ENCODE measurements at regions not wholly inside any gene's neighbourhood (a gene's known extent, or its start where the extent isn't known, plus 50 kb on each side); places are given as distances from the start of the nearest gene placed in this dataset.

DNA sequence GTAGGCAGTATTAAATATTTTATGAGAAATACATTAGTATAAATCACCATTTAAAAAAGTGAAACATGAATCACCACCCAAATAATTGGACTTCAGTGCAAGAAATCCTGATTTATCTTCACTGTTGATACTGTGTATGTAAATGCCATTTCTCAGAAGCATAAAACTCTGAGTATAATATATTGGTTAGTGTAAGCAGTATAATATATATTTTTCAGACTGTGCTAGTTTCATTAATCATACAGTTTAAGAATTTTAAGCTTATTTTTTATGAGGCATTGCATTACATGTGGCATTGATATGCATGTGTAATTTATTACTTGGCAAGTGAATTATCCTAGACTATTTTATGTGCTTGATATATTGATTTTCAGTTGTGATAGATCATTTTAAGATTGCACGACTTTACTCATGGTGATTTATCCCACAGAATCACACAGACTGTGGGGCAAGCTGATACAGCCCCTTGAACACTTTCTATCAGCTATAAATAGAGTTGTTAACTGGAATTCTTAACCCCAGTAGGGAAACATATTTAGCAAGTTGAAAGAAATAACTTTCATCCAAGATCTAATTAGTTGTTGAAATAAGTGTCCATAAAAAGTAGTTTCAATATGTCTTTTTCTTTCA lies 403.5 kb downstream of the RPL10L start:
- no peaks in the 10 kb centered on the region for H3K9me3 ChIP-seq (ENCODE audit: control insufficient read depth, insufficient read depth, low read length)
- H3K4me3 ChIP-seq (ENCODE audit: low read length): no peak overlapping the region
- H3K27ac ChIP-seq (ENCODE audit: low read depth, low read length): no peak overlapping the region
- H3K9me2 ChIP-seq (replicated peaks; ENCODE audit: control insufficient read depth, low read length): no peaks in the 10 kb centered on the region
- H3K36me3 ChIP-seq (ENCODE audit: control insufficient read depth, low read length): no peaks in the 10 kb centered on the region
- no peaks in the 10 kb centered on the region for H3K79me2 ChIP-seq (ENCODE audit: control insufficient read depth, low read length)
- no peaks in the 10 kb centered on the region for H4K20me1 ChIP-seq (ENCODE audit: control insufficient read depth, insufficient read depth, low read depth, low read length)
- no peaks in the 10 kb centered on the region for H3K4me1 ChIP-seq (ENCODE audit: control insufficient read depth, low read length)
- no peak for TF ChIP-seq CTCF (IDR thresholded peaks at IDR 0.05; ENCODE audit: low read depth, low read length, poor library complexity, severe bottlenecking)
- TF ChIP-seq EZH2phosphoT487 (IDR thresholded peaks at IDR 0.05; ENCODE audit: borderline replicate concordance, low read length): no peak
- no peaks in the 10 kb centered on the region for H3K27me3 ChIP-seq (ENCODE audit: control insufficient read depth, low read length)
- no peak overlapping the region for H3K4me2 ChIP-seq (ENCODE audit: low read length)
- no peaks in the 10 kb centered on the region for H3F3A ChIP-seq (ENCODE audit: control insufficient read depth, insufficient read depth)

DNA sequence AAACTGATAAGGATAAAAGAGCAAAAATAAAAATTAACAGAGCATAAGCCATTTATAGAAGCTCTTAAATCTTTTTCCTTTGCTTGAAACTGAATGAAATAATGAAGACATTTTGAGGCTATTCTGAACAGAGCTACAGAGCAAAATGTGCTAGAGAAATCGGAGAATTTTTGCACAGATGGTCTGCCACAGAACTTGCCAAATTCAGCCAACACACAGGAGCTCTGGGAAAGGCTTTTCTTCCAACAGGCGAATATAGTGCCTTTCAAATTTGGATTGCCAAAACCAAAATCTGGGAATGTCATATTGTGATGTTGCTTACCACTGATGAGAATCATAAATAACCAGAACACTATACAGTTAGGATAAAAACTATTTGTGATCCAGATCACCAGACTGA lies 406.3 kb downstream of the RPL10L start:
- Histone ChIP-seq H3K9me2 (replicated peaks; ENCODE audit: control insufficient read depth, low read length) (no peaks in the 10 kb centered on the region), H3F3A (ENCODE audit: control insufficient read depth, insufficient read depth) (no peaks in the 10 kb centered on the region), H3K4me2 (ENCODE audit: low read length) (no peak overlapping the region), H3K36me3 (ENCODE audit: control insufficient read depth, low read length) (no peaks in the 10 kb centered on the region), H3K4me3 (ENCODE audit: low read length) (no peak overlapping the region), H3K4me1 (ENCODE audit: control insufficient read depth, low read length) (no peaks in the 10 kb centered on the region), H3K9me3 (ENCODE audit: control insufficient read depth, insufficient read depth, low read length) (no peaks in the 10 kb centered on the region), H4K20me1 (ENCODE audit: control insufficient read depth, insufficient read depth, low read depth, low read length) (no peaks in the 10 kb centered on the region), H3K27ac (ENCODE audit: low read depth, low read length) (no peak overlapping the region), H3K79me2 (ENCODE audit: control insufficient read depth, low read length) (no peaks in the 10 kb centered on the region), H3K27me3 (ENCODE audit: control insufficient read depth, low read length) (no peaks in the 10 kb centered on the region)
- no peak for TF ChIP-seq CTCF (IDR thresholded peaks at IDR 0.05; ENCODE audit: low read depth, low read length, poor library complexity, severe bottlenecking)
- TF ChIP-seq EZH2phosphoT487 (IDR thresholded peaks at IDR 0.05; ENCODE audit: borderline replicate concordance, low read length): no peak

- H3K27me3 ChIP-seq (ENCODE audit: control insufficient read depth, low read length): no peaks in the 10 kb centered on the region
Observed at GRCh38 chr14:46233786-46234185, 417.8 kb downstream of the RPL10L start.

More at GRCh38 chr14:46233786-46234185, 417.8 kb downstream of the RPL10L start:
- H3K79me2 ChIP-seq (ENCODE audit: control insufficient read depth, low read length): no peaks in the 10 kb centered on the region
- H3K4me1 ChIP-seq (ENCODE audit: control insufficient read depth, low read length): no peaks in the 10 kb centered on the region
- no peak overlapping the region for H3K4me2 ChIP-seq (ENCODE audit: low read length)
- no peaks in the 10 kb centered on the region for H3K36me3 ChIP-seq (ENCODE audit: control insufficient read depth, low read length)
- H3K27ac ChIP-seq (ENCODE audit: low read depth, low read length): no peak overlapping the region
- no peaks in the 10 kb centered on the region for H3K9me3 ChIP-seq (ENCODE audit: control insufficient read depth, insufficient read depth, low read length)
- no peaks in the 10 kb centered on the region for H3K9me2 ChIP-seq (replicated peaks; ENCODE audit: control insufficient read depth, low read length)
- TF ChIP-seq EZH2phosphoT487 (IDR thresholded peaks at IDR 0.05; ENCODE audit: borderline replicate concordance, low read length): no peak
- TF ChIP-seq CTCF (IDR thresholded peaks at IDR 0.05; ENCODE audit: low read depth, low read length, poor library complexity, severe bottlenecking): no peak
- no peaks in the 10 kb centered on the region for H4K20me1 ChIP-seq (ENCODE audit: control insufficient read depth, insufficient read depth, low read depth, low read length)
- no peak overlapping the region for H3K4me3 ChIP-seq (ENCODE audit: low read length)
- H3F3A ChIP-seq (ENCODE audit: control insufficient read depth, insufficient read depth): no peaks in the 10 kb centered on the region
